Mesodermal cell (in vitro differentiated cells): ENCODE measurements at regions not wholly inside any gene's neighbourhood (a gene's known extent, or its start where the extent isn't known, plus 50 kb on each side); places are given as distances from the start of the nearest gene placed in this dataset.

Experiments used
- H3K27ac ChIP-seq: 2 replicates; pipeline ENCODE4 v1.7.0; 2013; ENCODE audit warnings: mild to moderate bottlenecking, low read depth, low read length, moderate library complexity; ENCODE audit not compliant: severe bottlenecking
- H3K36me3 ChIP-seq: 2 replicates; pipeline ENCODE4 v1.7.1; 2013; ENCODE audit warnings: mild to moderate bottlenecking, low read length, moderate library complexity; ENCODE audit not compliant: control insufficient read depth, insufficient read depth
- H3K4me1 ChIP-seq: one replicate; pipeline ENCODE4 v1.7.1; 2013; ENCODE audit warnings: mild to moderate bottlenecking, low read length; ENCODE audit not compliant: insufficient read depth, control insufficient read depth, poor library complexity, severe bottlenecking
- H3K4me3 ChIP-seq: 2 replicates; pipeline ENCODE4 v1.7.0; 2013; ENCODE audit warnings: low read length, control low read depth, mild to moderate bottlenecking; ENCODE audit not compliant: insufficient read depth, poor library complexity, severe bottlenecking; ENCODE audit errors: extremely low read depth
- H3K9me3 ChIP-seq: 2 replicates; pipeline ENCODE4 v1.7.1; 2013; ENCODE audit warnings: mild to moderate bottlenecking, low read length, moderate library complexity; ENCODE audit not compliant: control insufficient read depth
- WGBS, 2 experiments: methylation state at CpG; one replicate each; pipeline ENCODE4 v1.1.5; 2013; ENCODE audit warnings: missing lambda C conversion rate in 2 of 2; ENCODE audit not compliant: insufficient coverage in 2 of 2; 5-methylcytosine and 5-hydroxymethylcytosine counted together

- WGBS, 2 experiments = 86 to 100% methylated on average over 1 of the region's 1 CpG
- no peaks in the 10 kb centered on the region for H3K4me1 ChIP-seq
- no peak overlapping the region for H3K4me3 ChIP-seq
- H3K27ac ChIP-seq = no peak overlapping the region
- no peaks in the 10 kb centered on the region for H3K36me3 ChIP-seq
- H3K9me3 ChIP-seq = no peaks in the 10 kb centered on the region
Measured at GRCh38 chr3:174613173-174613572, 246.0 kb upstream of the NAALADL2 start.

GRCh38 chr3:174614036-174614435 is 245.1 kb upstream of the NAALADL2 start:
- Histone ChIP-seq H3K9me3 (no peaks in the 10 kb centered on the region), H3K36me3 (no peaks in the 10 kb centered on the region), H3K4me1 (no peaks in the 10 kb centered on the region), H3K27ac (no peak overlapping the region), H3K4me3 (no peak overlapping the region)
- 83% methylated on average over 1 of the region's 2 CpGs; no CpG with 5 or more reads in 1 of the 2 experiments for WGBS, 2 experiments

GRCh38 chr3:174618368-174619080 is 240.6 kb upstream of the NAALADL2 start:
- no peak overlapping the region for H3K4me3 ChIP-seq
- no peaks in the 10 kb centered on the region for H3K9me3 ChIP-seq
- H3K36me3 ChIP-seq = no peaks in the 10 kb centered on the region
- H3K4me1 ChIP-seq = no peaks in the 10 kb centered on the region
- H3K27ac ChIP-seq = no peak overlapping the region
- no CpG with 5 or more reads among the region's 1 CpG for WGBS, 2 experiments

DNA sequence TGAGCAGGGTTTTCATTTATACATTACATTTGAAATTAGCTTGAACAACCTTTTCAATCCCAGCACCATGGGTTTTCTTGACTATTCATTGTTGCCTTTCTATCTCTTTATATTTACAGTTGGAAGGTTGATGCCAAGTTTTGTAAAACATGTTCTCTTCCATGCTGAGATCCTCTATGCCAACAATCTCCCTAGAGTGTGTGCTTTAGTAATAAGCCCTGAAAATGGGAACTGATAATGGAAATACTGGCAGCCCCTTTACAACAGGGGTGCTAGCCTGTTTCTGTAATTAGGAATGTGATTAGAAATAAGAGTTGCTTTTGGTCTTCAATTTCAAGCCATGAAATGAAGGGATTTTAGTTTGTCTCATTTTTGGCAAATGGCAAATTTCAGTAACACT is 239.9 kb upstream of the NAALADL2 start:
- Histone ChIP-seq H3K4me3 (no peak overlapping the region), H3K27ac (no peak overlapping the region), H3K4me1 (no peaks in the 10 kb centered on the region), H3K36me3 (no peaks in the 10 kb centered on the region), H3K9me3 (no peaks in the 10 kb centered on the region)

GRCh38 chr3:174620138-174620537 is 239.0 kb upstream of the NAALADL2 start:
- no CpG with 5 or more reads among the region's 2 CpGs for WGBS, 2 experiments
- no peak overlapping the region for H3K27ac ChIP-seq

GRCh38 chr3:174620855-174621472 is 238.2 kb upstream of the NAALADL2 start:
- 96 to 100% methylated on average over 1 to 3 of the region's 4 CpGs for WGBS, 2 experiments
- no peak overlapping the region for H3K4me3 ChIP-seq
- no peaks in the 10 kb centered on the region for H3K9me3 ChIP-seq
- no peaks in the 10 kb centered on the region for H3K4me1 ChIP-seq
- no peak overlapping the region for H3K27ac ChIP-seq
- H3K36me3 ChIP-seq = no peaks in the 10 kb centered on the region

More at GRCh38 chr3:174620138-174620537, 239.0 kb upstream of the NAALADL2 start:
- no peaks in the 10 kb centered on the region for H3K36me3 ChIP-seq
- H3K4me1 ChIP-seq = no peaks in the 10 kb centered on the region
- H3K9me3 ChIP-seq = no peaks in the 10 kb centered on the region
- no peak overlapping the region for H3K4me3 ChIP-seq

- no peaks in the 10 kb centered on the region for H3K9me3 ChIP-seq
- no peaks in the 10 kb centered on the region for H3K36me3 ChIP-seq
- no peaks in the 10 kb centered on the region for H3K4me1 ChIP-seq
- no peak overlapping the region for H3K4me3 ChIP-seq
- no peak overlapping the region for H3K27ac ChIP-seq
Measured at GRCh38 chr3:174633342-174633741, 225.8 kb upstream of the NAALADL2 start.

GRCh38 chr3:174636451-174636850 is 222.7 kb upstream of the NAALADL2 start:
- no peak overlapping the region for H3K4me3 ChIP-seq
- H3K4me1 ChIP-seq = no peaks in the 10 kb centered on the region
- H3K36me3 ChIP-seq = no peaks in the 10 kb centered on the region
- 80% methylated on average over 1 of the region's 2 CpGs; no CpG with 5 or more reads in 1 of the 2 experiments for WGBS, 2 experiments
- no peaks in the 10 kb centered on the region for H3K9me3 ChIP-seq
- H3K27ac ChIP-seq = no peak overlapping the region

GRCh38 chr3:174639406-174639805 is 219.7 kb upstream of the NAALADL2 start:
- H3K36me3 ChIP-seq = no peaks in the 10 kb centered on the region
- no peak overlapping the region for H3K27ac ChIP-seq
- no peaks in the 10 kb centered on the region for H3K9me3 ChIP-seq
- H3K4me3 ChIP-seq = no peak overlapping the region
- 83 to 100% methylated on average over 1 to 2 of the region's 4 CpGs for WGBS, 2 experiments
- no peaks in the 10 kb centered on the region for H3K4me1 ChIP-seq

- 87 to 90% methylated on average over 2 to 3 of the region's 3 CpGs for WGBS, 2 experiments
- Histone ChIP-seq H3K4me3 (no peak overlapping the region), H3K27ac (no peak overlapping the region), H3K9me3 (no peaks in the 10 kb centered on the region), H3K36me3 (no peaks in the 10 kb centered on the region), H3K4me1 (no peaks in the 10 kb centered on the region)
Measured at GRCh38 chr3:174639970-174640369, 219.2 kb upstream of the NAALADL2 start.

DNA sequence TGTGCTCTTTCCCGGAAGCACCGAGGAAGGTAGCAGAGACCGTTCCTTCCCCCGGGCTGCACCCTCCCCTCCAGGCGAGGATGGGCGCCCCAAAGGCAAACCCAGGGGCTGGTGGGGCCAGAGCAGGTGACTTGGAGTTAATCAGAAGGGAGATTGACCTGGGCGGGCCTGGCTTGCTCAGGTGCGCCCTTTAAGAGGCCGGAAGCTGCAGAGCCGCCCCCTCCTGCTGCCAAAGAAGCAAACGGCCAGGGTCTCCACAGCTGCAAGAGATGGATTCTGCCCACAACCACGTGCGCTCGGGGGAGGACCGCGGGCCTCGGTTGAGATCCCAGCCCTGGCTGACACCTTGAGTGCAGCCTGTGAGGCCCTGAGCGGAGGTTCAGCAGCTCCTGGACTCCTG is 218.2 kb upstream of the NAALADL2 start:
- Histone ChIP-seq H3K4me1 (no peaks in the 10 kb centered on the region), H3K4me3 (no peak overlapping the region), H3K27ac (no peak overlapping the region), H3K9me3 (no peaks in the 10 kb centered on the region), H3K36me3 (no peaks in the 10 kb centered on the region)
- WGBS, 2 experiments = 92 to 96% methylated on average over 13 to 16 of the region's 18 CpGs
